ENCODE measurements at regions not wholly inside any gene's neighbourhood (a gene's known extent, or its start where the extent isn't known, plus 50 kb on each side); places are given as distances from the start of the nearest gene placed in this dataset.

DNA sequence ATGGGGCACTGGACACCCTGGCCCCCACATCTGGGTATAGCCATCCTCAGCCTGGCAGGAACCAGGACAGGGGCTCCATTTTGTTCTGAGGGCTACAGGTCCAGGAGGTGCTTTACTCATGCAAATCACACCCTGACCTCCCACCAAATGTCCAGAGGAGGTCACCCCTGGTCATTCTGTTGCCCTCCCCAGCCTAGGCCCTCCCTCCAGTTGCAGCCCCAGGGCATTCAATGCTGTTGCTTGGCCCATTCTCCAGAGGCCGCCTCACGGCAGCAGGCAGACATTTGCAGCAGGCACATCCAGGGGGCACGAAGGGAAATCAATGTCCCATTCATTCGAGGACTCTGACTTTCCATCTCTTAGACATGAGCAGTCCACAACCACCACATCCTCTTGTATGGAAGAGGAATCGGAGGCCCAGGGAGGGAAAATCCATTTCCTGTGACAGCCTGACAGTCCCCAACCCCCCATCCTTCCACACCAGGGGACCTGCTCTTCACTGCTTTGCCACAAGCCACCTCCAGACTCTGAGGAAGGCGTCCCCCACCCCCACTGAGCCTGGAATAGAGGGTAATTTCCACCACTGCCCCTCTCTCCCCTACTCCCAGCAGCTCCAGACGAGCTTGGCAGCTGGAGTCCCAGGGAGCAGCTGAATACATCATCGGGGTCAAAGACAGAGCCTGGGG is 76.2 kb upstream of the UNC5B start:
- TF ChIP-seq, protein P1, sequence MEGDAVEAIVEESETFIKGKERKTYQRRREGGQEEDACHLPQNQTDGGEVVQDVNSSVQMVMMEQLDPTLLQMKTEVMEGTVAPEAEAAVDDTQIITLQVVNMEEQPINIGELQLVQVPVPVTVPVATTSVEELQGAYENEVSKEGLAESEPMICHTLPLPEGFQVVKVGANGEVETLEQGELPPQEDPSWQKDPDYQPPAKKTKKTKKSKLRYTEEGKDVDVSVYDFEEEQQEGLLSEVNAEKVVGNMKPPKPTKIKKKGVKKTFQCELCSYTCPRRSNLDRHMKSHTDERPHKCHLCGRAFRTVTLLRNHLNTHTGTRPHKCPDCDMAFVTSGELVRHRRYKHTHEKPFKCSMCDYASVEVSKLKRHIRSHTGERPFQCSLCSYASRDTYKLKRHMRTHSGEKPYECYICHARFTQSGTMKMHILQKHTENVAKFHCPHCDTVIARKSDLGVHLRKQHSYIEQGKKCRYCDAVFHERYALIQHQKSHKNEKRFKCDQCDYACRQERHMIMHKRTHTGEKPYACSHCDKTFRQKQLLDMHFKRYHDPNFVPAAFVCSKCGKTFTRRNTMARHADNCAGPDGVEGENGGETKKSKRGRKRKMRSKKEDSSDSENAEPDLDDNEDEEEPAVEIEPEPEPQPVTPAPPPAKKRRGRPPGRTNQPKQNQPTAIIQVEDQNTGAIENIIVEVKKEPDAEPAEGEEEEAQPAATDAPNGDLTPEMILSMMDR (IDR thresholded peaks at IDR 0.05) = no peak
- TF ChIP-seq POLR2AphosphoS5 (IDR thresholded peaks at IDR 0.05) = no peak
- no peak for TF ChIP-seq POLR2A (IDR thresholded peaks at IDR 0.05)
